ENCODE measurements at regions not wholly inside any gene's neighbourhood (a gene's known extent, or its start where the extent isn't known, plus 50 kb on each side); places are given as distances from the start of the nearest gene placed in this dataset.
"Not testable (repeated sequence)": the region's sequence is repeated elsewhere in the genome, so short reads cannot be mapped to it uniquely, and the experiment has no call there.

DNA sequence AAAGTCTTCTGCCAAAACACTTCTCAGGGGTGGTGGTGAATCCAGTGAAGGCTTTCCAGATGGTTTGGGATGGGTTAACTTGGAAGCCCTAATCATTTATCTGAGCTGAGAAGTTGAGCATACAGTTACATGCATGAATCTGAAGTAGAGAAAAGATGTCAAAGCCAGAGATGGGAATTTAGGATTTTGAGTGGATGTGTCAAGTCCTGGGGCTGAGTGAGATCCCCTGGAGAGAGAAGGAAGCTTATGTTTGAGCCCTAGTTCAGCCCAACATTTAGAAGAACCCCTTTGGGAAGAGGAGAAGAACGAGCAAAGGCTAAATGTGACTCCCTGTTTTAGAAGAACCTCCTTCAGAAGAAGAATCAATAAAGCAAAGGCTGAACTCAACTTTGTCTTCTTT, 129.1 kb upstream of the TPTE start:
- H3K27me3 Mint-ChIP-seq (ENCODE audit: unreplicated experiment); H3K36me3 Mint-ChIP-seq (ENCODE audit: unreplicated experiment); H3K4me3 Mint-ChIP-seq (ENCODE audit: unreplicated experiment); H3K4me1 Mint-ChIP-seq (ENCODE audit: low read depth, unreplicated experiment); H3K27ac Mint-ChIP-seq (ENCODE audit: unreplicated experiment); DNase-seq; H3K9me3 Mint-ChIP-seq (ENCODE audit: unreplicated experiment): not testable (repeated sequence)

DNA sequence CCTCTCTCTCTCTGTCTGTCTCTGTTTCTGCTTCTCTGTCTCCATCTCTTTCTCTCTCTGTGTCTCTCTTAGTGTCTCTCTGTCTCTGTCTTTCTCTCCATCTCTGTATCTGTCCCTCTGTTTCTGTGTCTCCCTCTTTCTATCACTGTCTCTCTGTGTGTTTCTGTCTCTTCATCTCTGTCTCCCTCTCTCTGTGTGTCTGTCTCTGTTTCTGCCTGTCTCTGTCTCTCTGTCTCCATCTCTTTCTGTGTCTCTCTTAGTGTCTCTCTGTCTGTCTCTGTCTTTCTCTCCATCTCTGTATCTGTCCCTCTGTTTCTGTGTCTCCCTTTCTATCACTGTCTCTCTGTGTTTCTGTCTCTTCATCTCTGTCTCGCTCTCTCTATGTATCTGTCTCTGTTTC, 125.4 kb upstream of the TPTE start:
- not testable (repeated sequence) for H3K4me1 Mint-ChIP-seq (ENCODE audit: low read depth, unreplicated experiment); H3K27ac Mint-ChIP-seq (ENCODE audit: unreplicated experiment); H3K27me3 Mint-ChIP-seq (ENCODE audit: unreplicated experiment); H3K9me3 Mint-ChIP-seq (ENCODE audit: unreplicated experiment); H3K36me3 Mint-ChIP-seq (ENCODE audit: unreplicated experiment); H3K4me3 Mint-ChIP-seq (ENCODE audit: unreplicated experiment); DNase-seq

DNA sequence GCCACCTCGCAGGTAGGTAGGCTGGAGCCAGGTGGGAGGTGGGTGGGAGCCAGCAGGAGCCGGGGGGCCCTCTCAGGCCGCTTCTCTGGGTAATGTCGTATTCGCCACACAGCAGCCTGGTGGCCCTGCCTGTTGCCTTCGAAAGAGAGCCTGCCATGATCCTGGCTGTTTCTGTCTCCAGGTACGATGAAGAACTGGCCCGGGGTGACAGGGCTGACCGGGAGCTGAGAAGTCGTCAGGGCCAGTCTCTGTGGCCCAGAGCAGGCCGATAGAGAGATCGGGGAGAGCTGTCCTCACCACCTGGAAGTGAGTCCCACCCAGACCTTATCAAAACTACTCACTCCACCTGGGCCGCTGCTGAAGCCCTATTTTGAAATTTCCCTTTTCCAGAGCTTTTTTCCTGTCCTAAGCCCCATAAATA, 123.9 kb upstream of the TPTE start:
- not testable (repeated sequence) for H3K27me3 Mint-ChIP-seq (ENCODE audit: unreplicated experiment); H3K9me3 Mint-ChIP-seq (ENCODE audit: unreplicated experiment); H3K4me1 Mint-ChIP-seq (ENCODE audit: low read depth, unreplicated experiment); H3K4me3 Mint-ChIP-seq (ENCODE audit: unreplicated experiment); H3K36me3 Mint-ChIP-seq (ENCODE audit: unreplicated experiment); H3K27ac Mint-ChIP-seq (ENCODE audit: unreplicated experiment); DNase-seq

DNA sequence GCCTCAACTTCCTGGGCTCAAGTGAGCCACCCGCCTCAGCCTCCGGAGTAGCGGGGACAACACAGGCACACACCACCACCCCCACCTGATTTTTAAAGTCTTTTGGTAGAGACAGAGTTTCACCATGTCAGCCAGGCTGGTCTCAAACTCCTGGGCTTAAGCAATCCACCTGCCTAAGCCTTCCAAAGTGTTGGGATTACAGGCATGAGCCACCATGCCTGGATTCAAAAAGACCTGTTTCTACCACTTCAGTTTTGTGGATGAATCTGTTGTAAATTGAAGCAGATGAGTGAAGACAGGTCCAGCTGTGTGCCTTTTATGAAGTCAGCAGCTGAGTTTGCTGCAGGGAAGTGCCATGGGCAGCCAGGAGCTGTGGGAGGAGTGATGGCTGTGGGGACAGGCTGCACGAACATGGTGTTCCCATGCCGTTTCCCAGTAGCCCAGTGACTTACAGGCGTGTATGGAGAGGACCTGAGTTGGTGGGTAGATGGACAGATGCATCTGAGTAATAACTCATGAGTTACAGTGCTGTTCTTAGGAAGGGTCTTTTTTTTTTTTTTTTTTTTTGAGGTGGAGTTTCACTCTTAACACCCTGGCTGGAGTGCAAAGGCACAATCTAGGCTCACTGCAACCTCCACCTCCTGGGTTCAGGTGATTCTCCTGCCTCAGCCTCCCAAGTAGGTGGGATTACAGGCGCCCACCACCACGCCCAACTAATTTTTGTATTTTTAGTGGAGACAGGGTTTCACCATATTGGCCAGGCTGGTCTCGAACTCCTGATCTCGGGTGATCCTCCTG, 122.5 kb upstream of the TPTE start:
- not testable (repeated sequence) for H3K4me3 Mint-ChIP-seq (ENCODE audit: unreplicated experiment); H3K27me3 Mint-ChIP-seq (ENCODE audit: unreplicated experiment); DNase-seq; H3K27ac Mint-ChIP-seq (ENCODE audit: unreplicated experiment); H3K9me3 Mint-ChIP-seq (ENCODE audit: unreplicated experiment); H3K36me3 Mint-ChIP-seq (ENCODE audit: unreplicated experiment); H3K4me1 Mint-ChIP-seq (ENCODE audit: low read depth, unreplicated experiment)

DNA sequence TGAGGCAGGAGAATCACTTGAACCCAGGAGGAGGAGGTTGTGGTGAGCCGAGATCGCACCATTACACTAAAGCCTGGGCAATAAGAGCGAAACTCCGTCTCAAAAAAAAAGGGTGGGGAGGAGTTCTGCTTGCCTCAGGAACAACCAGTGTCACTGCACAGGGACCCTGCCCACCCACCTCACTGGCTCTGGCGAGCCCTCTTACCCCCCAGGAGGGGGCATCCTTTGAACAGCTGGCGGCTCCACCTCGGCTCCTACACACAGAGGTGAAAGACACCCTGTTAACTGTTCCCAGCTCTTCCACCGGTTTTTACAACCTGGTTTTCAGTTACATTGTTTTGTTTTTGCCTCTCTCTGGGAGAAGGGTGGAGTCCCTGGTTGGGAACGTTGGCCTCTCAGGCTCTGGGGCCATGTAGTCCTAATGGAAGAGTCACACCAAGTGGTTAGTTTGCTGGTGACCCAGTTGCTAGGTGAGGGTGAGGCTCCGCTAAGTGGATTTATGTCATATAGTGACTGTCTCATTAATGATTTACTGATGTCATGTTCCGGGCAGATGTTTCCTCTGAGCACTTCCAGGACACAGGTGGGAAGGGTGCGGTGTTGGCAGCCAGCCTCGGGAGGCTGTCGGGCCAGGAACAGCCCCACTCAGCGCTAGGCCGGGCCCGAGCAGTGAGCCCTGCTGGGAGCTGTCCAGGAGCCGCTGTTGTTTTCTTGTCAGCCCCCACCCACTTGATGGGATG, 120.6 kb upstream of the TPTE start:
- DNase-seq; H3K36me3 Mint-ChIP-seq (ENCODE audit: unreplicated experiment); H3K4me3 Mint-ChIP-seq (ENCODE audit: unreplicated experiment); H3K27ac Mint-ChIP-seq (ENCODE audit: unreplicated experiment); H3K4me1 Mint-ChIP-seq (ENCODE audit: low read depth, unreplicated experiment): not testable (repeated sequence)
- H3K9me3 Mint-ChIP-seq (ENCODE audit: unreplicated experiment): peaks cover 15% of the 10 kb centered on the region
- peaks cover 11% of the 10 kb centered on the region for H3K27me3 Mint-ChIP-seq (ENCODE audit: unreplicated experiment)

DNA sequence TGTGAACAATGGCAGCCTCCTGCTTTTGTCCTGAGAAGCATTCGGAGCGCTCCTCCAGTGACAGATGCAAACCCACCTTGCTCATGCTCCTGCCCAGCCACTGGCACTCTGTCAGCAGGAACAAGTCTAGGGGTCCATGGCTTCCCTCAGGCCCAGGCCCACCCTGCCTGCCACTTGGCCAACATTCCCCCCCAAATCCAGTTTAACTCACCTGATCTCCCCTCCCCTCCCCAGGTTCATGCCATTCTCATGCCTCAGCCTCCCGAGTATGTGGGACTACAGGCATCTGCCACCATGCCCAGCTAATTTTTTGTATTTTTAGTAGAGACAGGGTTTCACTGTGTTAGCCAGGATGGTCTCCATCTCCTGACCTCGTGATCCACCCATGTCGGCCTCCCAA, 118.9 kb upstream of the TPTE start:
- DNase-seq; H3K27ac Mint-ChIP-seq (ENCODE audit: unreplicated experiment); H3K4me3 Mint-ChIP-seq (ENCODE audit: unreplicated experiment); H3K4me1 Mint-ChIP-seq (ENCODE audit: low read depth, unreplicated experiment); H3K36me3 Mint-ChIP-seq (ENCODE audit: unreplicated experiment): not testable (repeated sequence)
- Mint-ChIP-seq H3K9me3 (ENCODE audit: unreplicated experiment) (peaks cover 18% of the 10 kb centered on the region), H3K27me3 (ENCODE audit: unreplicated experiment) (peaks cover 11% of the 10 kb centered on the region)

DNA sequence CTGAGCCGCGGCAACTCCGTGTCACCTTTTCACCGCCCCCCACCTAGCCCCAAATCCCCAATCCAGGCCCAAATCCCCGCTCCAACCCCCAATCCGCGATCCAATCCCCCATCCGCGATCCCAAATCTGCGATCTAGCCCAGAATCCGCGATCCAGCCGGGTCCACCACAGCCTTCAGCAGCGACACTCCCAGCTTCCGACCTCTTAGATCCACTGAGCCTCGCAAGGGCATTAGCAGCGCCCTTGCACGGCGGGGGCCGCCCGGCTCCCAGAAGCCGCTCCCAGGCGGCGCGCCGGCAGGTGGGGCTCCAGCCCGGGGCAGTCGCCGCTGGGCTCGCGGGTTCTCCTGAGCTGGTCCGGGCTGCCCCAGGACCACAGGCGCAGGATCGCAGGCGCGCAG, 116.1 kb upstream of the TPTE start:
- not testable (repeated sequence) for H3K27ac Mint-ChIP-seq (ENCODE audit: unreplicated experiment); H3K4me1 Mint-ChIP-seq (ENCODE audit: low read depth, unreplicated experiment); H3K4me3 Mint-ChIP-seq (ENCODE audit: unreplicated experiment); H3K36me3 Mint-ChIP-seq (ENCODE audit: unreplicated experiment); DNase-seq
- H3K9me3 Mint-ChIP-seq (ENCODE audit: unreplicated experiment): peaks cover 16% of the 10 kb centered on the region
- peaks cover 11% of the 10 kb centered on the region for H3K27me3 Mint-ChIP-seq (ENCODE audit: unreplicated experiment)

DNA sequence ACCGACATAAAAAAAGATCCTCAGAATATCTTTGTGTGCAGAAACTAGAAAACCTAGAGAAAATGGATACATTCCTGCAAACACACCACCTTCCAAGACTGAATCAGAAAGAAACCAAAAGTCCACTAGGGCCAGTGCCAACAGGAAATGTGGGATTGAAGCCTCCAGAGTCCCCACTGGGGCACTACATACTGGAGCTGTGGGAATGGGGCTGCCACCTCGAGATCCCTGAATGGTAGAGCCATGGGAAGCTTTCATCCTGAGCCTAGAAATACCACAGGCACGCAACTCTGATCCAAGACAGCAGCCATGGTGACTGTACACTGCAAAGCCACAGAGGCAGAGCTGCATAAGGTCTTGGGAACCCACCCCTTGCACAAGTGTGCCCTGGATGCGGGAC, 111.6 kb upstream of the TPTE start:
- H3K27ac Mint-ChIP-seq (ENCODE audit: unreplicated experiment); H3K4me3 Mint-ChIP-seq (ENCODE audit: unreplicated experiment); H3K27me3 Mint-ChIP-seq (ENCODE audit: unreplicated experiment); H3K36me3 Mint-ChIP-seq (ENCODE audit: unreplicated experiment); H3K4me1 Mint-ChIP-seq (ENCODE audit: low read depth, unreplicated experiment); DNase-seq: not testable (repeated sequence)
- H3K9me3 Mint-ChIP-seq (ENCODE audit: unreplicated experiment): peaks cover 10% of the 10 kb centered on the region

DNA sequence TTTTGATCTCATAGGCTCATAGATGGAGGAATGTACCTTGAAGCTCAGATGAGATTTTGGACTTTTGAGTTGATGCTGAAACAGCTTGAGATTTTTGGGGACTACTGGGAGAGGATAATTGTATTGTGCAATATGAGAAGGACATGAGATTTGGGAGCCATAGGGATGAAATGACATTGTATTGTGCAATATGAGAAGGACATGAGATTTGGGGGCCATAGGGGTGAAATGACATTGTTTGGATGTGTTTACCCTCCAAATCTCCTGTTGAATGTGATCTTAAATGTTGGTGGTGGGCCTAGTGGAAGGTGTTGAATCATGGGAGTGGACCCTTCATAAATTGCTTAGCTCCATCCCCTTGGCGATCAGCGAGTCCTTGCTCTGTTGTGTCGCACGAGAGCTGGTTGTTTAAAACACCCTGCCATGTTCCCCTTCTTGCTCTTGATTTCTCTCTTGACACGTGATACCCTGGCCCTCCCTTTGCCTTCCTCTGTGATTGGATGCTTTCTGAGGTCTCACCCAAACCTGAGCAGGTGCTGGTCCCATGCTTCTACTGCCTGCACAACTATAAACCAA, 110.9 kb upstream of the TPTE start:
- H3K4me1 Mint-ChIP-seq (ENCODE audit: low read depth, unreplicated experiment): not testable (repeated sequence)

DNA sequence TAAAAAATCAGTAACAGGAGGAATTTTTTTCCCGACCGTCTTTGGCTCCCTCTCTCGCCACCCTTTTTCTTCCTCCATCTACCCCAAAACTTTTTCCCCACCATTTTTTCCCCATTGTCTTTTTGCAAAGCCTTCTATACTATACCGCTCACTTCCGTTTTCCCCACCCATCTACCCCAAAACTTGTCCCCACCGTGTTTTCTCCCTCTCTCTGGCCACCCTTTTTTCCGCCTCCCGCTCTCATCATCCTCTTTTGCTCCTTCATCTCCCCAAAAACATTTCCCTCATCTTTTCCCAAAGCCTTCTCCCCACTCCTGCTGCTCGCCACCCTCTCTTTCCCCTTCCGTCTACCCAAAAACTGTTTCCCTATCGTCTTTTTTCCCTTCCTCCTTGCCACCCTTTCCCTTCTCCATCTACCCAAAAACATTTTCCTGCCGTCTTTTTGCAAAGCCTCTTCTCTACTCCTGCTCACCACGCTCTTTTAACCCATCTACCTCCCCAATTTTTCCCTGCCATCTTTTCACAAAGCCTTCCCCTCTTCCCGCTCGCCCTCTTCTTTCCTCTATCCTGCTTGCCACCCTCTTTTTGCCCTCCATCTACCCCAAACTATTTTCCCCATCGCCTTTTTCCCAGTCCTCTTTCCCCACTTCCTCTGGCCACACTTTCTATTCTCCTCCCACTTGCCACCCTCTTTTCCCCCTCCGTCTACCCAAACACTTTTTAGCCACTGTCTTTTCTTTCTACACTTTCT, 109.4 kb upstream of the TPTE start:
- H3K27ac Mint-ChIP-seq (ENCODE audit: unreplicated experiment); H3K4me3 Mint-ChIP-seq (ENCODE audit: unreplicated experiment); H3K9me3 Mint-ChIP-seq (ENCODE audit: unreplicated experiment); H3K27me3 Mint-ChIP-seq (ENCODE audit: unreplicated experiment); H3K4me1 Mint-ChIP-seq (ENCODE audit: low read depth, unreplicated experiment); DNase-seq; H3K36me3 Mint-ChIP-seq (ENCODE audit: unreplicated experiment): not testable (repeated sequence)

More for the DNA sequence above, 110.9 kb upstream of the TPTE start:
- H3K4me3 Mint-ChIP-seq (ENCODE audit: unreplicated experiment); H3K36me3 Mint-ChIP-seq (ENCODE audit: unreplicated experiment); H3K9me3 Mint-ChIP-seq (ENCODE audit: unreplicated experiment); H3K27me3 Mint-ChIP-seq (ENCODE audit: unreplicated experiment); H3K27ac Mint-ChIP-seq (ENCODE audit: unreplicated experiment); DNase-seq: not testable (repeated sequence)

DNA sequence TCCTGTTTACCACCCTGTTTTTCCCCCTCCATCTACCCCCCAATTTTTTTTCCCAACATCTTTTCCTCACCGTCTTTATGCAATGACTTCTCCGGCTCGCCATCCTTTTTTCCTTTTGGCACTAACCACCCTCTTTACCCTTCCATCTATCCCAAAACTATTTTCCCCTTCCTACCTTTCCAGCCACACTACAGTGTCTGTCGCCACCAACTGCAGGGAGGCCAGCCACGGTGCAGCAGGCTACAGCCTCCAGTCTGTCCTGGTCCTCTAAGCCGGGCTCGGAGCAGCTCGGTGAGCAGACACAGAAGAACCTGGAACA, 108.5 kb upstream of the TPTE start:
- H3K36me3 Mint-ChIP-seq (ENCODE audit: unreplicated experiment); DNase-seq; H3K27me3 Mint-ChIP-seq (ENCODE audit: unreplicated experiment); H3K9me3 Mint-ChIP-seq (ENCODE audit: unreplicated experiment); H3K4me3 Mint-ChIP-seq (ENCODE audit: unreplicated experiment); H3K4me1 Mint-ChIP-seq (ENCODE audit: low read depth, unreplicated experiment); H3K27ac Mint-ChIP-seq (ENCODE audit: unreplicated experiment): not testable (repeated sequence)

Data from glutamatergic neuron (in vitro differentiated cells).